Uterus (tissue), 2 donors: ENCODE measurements at regions not wholly inside any gene's neighbourhood (a gene's known extent, or its start where the extent isn't known, plus 50 kb on each side); places are given as distances from the start of the nearest gene placed in this dataset.
A peak's percentile ranks its signal among the peaks of the same experiment; 100 is the strongest.

ENCODE experiments used
- CTCF ChIP-seq, 4 experiments: fragments of 200-600 bp in 2 of 4; fragments of 450-650 bp in 2 of 4; sonication (generic) in 2 of 4; IDR thresholded peaks; one replicate each; pipeline ENCODE4 v1.5.1; 2016 to 2019; ENCODE audit warnings: antibody characterized with exemption in 4 of 4, mild to moderate bottlenecking in 2 of 4, moderate library complexity in 1 of 4
- POLR2A ChIP-seq, 2 donors: fragments of 450-650 bp; IDR thresholded peaks; one replicate each; pipeline ENCODE4 v1.6.1; 2016; ENCODE audit warnings: antibody characterized with exemption in 2 of 2, mild to moderate bottlenecking in 1 of 2, moderate library complexity in 1 of 2

- TF ChIP-seq CTCF (IDR thresholded peaks at IDR 0.05) (peak in 1 of 4 experiments; percentile 40), POLR2A (IDR thresholded peaks at IDR 0.05) (no peak)
Observed at GRCh38 chr9:129343424-129344375, 165.6 kb upstream of the IER5L start.
